Muscle of back (tissue), 3 donors: ENCODE measurements at regions not wholly inside any gene's neighbourhood (a gene's known extent, or its start where the extent isn't known, plus 50 kb on each side); places are given as distances from the start of the nearest gene placed in this dataset.

Experiments
- DNase-seq, 3 donors: peaks; one replicate each; pipeline versions ENCODE4 v3.0.0 to v3.0.0-alpha.2; 2013

- no peak for DNase-seq
Observed at GRCh38 chrX:39731330-39731667, 366.5 kb downstream of the BCOR start.

DNA sequence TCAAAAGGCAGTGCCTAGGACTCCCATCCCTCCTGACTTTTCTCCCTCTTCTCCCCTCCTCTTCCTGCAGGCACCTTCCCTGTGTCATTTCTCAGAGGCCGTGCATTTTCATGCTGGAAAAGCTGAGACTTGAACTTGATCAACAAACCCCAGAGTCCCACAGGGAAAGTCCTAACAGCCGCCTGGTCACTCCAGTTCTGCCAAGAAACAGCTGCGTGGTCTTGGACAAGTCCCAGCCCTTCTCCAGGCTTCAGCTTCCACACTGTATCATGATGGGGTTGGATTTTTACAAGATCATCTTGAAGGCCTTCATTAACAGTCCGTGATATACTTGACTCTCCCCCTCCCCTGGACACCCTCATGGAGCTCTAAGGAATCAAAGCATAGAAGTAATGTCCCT, 366.0 kb downstream of the BCOR start:
- peak in 1 of 3 donors; percentile 55 for DNase-seq

DNA sequence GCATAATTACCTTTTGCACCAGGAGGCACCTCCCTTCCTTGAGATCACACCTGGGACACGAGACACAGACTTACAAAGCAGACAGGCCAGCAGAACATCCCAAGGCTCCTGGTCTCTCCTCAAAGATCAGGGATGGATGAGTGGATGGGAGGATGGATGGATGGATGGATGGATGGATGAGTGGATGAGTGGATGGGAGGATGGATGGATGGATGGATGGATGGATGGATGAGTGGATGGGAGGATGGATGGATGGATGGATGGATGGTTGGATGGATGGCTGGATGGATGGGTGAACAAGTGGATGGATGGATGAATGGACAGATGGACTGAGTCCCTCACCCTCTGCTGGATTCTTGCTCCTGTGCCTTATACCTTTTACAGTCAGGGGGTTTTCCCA, 364.0 kb downstream of the BCOR start:
- no peak for DNase-seq

DNA sequence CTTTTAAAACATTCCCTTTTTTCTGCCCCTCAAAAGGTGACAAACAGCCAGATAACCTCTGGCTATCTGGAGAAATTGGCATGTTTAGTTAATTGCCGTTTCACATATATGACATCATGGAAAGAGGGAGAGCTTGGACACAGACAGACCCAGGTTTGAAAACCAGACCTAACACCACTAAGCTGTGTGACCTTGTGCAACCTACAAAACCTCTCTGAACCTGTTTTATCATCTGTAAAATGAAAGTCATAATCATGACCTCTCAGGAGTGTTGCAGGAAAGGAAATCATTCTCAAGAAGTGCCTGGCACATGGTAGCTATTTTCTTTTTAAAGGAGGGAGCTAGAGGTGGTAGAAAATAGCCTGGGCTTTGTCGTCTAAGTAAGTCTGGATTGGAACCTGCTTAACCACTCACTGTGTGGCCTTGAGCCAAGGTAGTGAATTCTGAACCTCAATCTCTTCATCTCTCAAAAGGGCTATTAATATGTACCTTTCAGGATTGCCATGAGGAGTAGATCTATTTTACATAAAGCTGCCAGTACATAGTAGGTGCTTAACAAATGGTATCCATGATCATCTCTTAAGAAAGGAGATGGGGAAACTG, 363.5 kb downstream of the BCOR start:
- no peak for DNase-seq

- DNase-seq: peak in 2 of 3 donors; percentile 41 to 74
Observed at GRCh38 chrX:39736216-39737211, 361.2 kb downstream of the BCOR start.

GRCh38 chrX:39739585-39739984, 358.2 kb downstream of the BCOR start:
- DNase-seq: no peak

DNA sequence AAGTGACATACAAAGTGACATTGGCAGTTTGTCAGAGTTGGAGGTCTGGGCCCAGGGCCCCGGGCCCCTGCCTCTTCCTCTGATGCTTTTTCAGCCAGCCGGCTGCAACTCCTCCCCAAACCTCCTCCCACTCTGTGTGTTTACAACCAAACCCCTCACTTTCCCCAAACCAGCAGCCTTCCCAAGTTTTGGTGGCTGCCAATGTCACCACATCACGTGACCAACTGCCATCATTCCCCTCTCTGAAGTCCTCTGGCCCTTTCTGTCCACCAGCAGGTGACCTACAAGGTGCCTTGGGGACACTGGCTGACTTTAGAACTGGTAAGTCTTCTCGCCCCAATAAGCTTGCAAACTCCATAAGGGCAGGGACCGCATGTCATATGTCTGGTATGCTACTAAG, 357.7 kb downstream of the BCOR start:
- DNase-seq: no peak

DNA sequence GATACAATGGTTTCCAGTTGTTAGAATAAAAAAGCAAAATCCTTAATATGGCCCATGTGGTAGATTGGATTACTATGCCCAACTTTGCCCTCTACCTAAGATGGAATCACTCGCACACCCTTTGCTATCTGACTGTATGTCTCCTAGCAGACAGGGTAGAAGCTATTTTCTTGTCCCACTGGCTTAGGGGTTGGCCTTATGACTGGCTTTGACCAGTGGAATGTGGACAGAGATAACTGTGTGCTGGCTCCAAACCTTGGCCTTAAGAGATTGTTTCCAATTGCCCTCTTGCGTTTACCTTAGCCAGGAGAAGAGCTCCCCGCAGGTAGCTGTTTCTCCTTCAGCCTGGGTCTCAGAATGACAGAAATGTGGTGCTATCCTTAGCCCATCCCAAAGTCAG, 355.9 kb downstream of the BCOR start:
- no peak for DNase-seq

GRCh38 chrX:39745818-39746217, 351.9 kb downstream of the BCOR start:
- no peak for DNase-seq

- DNase-seq: no peak
Observed at GRCh38 chrX:39749135-39749534, 348.6 kb downstream of the BCOR start.

- no peak for DNase-seq
Observed at GRCh38 chrX:39749728-39750127, 348.0 kb downstream of the BCOR start.

GRCh38 chrX:39750256-39750790, 347.4 kb downstream of the BCOR start:
- no peak for DNase-seq

- no peak for DNase-seq
Observed at GRCh38 chrX:39750848-39751247, 346.9 kb downstream of the BCOR start.

GRCh38 chrX:39752815-39753214, 344.9 kb downstream of the BCOR start:
- peak in 1 of 3 donors; percentile 35 for DNase-seq

DNA sequence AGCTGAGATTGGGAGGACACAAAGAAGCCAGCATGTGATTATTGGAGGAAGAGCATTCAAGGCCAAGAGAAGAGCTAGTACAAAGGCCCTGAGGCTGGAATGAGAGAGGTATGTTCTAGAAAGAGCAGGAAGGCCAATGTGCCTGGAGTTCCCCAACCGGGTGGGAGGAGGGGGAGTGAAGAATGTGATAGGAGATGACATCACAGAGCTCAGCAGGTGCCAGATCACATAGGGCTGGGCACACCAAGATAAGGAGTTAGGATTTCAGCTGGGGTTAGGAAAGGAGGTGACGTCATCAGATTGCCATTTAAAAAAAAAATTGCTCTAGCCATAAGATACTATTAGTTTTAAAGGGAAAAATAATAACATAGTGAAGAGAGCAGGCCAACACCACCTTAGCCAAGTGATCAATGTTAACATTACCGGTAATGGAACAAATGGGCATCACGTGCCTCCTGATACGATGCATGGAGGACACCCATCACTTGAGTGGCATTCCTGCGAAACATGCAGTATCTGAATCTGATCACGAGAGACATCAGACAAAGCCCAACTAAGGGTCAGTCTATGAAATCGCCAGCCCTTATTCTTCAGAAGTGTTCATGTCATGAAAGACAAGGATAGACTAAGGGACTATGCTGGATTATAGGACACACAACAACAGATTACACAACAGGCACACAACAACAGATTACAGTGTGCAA, 344.3 kb downstream of the BCOR start:
- DNase-seq: no peak

GRCh38 chrX:39755143-39756032, 342.4 kb downstream of the BCOR start:
- peak; percentile 80 to 93 (median 82) for DNase-seq

DNA sequence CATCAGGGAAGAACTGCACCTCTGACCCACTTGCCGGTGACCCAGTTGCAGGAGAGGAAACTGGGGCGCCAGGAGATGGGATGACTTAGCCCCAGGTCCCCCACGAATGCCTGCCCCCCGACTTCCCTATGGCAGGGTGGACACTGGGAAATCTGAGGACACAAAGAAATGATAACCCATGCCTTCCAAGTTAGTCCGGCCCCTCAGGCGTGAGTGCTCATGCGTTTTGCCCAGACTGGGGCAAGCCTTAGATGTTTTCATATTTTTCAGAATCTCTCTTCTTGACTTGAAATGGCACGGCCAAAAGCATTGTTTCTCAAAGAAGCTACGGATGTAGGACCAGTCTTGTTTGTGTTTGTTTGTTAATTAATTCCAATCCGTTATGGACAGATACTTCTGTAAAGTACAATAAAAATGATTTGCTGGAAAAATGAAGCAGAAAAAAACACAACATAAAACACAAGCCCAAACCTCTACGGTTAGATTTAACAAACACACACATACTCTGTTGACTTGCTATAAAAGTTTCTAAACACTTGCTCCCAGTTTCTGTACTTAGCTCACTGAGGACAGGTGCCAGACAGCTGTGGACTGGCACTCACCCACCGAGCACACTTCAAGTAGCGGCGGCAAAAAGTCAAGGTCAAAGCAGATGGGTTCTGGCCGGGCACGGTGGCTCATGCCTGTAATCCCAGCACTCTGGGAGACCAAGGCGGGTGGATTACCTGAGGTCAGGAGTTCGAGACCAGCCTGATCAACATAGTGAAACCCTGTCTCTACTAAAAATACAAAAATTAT, 341.5 kb downstream of the BCOR start:
- peak in 2 of 3 donors; percentile 30 to 45 for DNase-seq

- peak in 1 of 3 donors; percentile 62 for DNase-seq
Observed at GRCh38 chrX:39757971-39758370, 339.8 kb downstream of the BCOR start.

GRCh38 chrX:39758791-39759525, 338.8 kb downstream of the BCOR start:
- DNase-seq: no peak
